Astrocyte (in vitro differentiated cells and primary cell): ENCODE measurements at regions not wholly inside any gene's neighbourhood (a gene's known extent, or its start where the extent isn't known, plus 50 kb on each side); places are given as distances from the start of the nearest gene placed in this dataset.
A peak's percentile ranks its signal among the peaks of the same experiment; 100 is the strongest.

ENCODE experiments used
- DNase-seq: peaks from one replicate; pipeline ENCODE4 v3.0.0-alpha.2; 2010; ENCODE audit warnings: low read depth
- FAIRE-seq: peaks from 2 replicates; lab custom pipeline; 2011; peaks lifted over from hg19 to GRCh38; lab: Jason Lieb, UNC
- H2AFZ ChIP-seq: 2 replicates; pipeline ENCODE4 v1.6.0; 2012; ENCODE audit warnings: low read depth, low read length, inconsistent platforms
- H3K27ac ChIP-seq: 2 replicates; pipeline ENCODE4 v1.5.1; 2011; ENCODE audit warnings: low read depth, low read length, inconsistent platforms
- H3K27me3 ChIP-seq: 2 replicates; pipeline ENCODE4 v1.6.0; 2011; ENCODE audit warnings: low read length, inconsistent platforms; ENCODE audit not compliant: insufficient read depth
- H3K36me3 ChIP-seq: 2 replicates; pipeline ENCODE4 v1.5.1; 2011; ENCODE audit warnings: low read length, inconsistent platforms; ENCODE audit not compliant: insufficient read depth
- H3K4me1 ChIP-seq: 2 replicates; pipeline ENCODE4 v1.5.1; 2011; ENCODE audit warnings: low read length, inconsistent platforms; ENCODE audit not compliant: insufficient read depth
- H3K4me2 ChIP-seq: 2 replicates; pipeline ENCODE4 v1.6.0; 2012; ENCODE audit warnings: low read length, inconsistent platforms
- H3K4me3 ChIP-seq: 2 replicates; pipeline ENCODE4 v1.5.1; 2011; ENCODE audit warnings: low read depth, mild to moderate bottlenecking, low read length, inconsistent platforms; ENCODE audit not compliant: insufficient read depth
- H3K79me2 ChIP-seq: 2 replicates; pipeline ENCODE4 v1.6.0; 2012; ENCODE audit warnings: mild to moderate bottlenecking, low read length, inconsistent platforms; ENCODE audit not compliant: insufficient read depth
- H3K9ac ChIP-seq: 2 replicates; pipeline ENCODE4 v1.6.0; 2012; ENCODE audit warnings: mild to moderate bottlenecking, low read length, inconsistent platforms
- H3K9me3 ChIP-seq: 2 replicates; pipeline ENCODE4 v1.5.1; 2012; ENCODE audit warnings: low read depth, mild to moderate bottlenecking, low read length, inconsistent platforms; ENCODE audit not compliant: insufficient read depth
- H4K20me1 ChIP-seq: 2 replicates; pipeline ENCODE4 v1.6.0; 2012; ENCODE audit warnings: low read length, inconsistent platforms; ENCODE audit not compliant: insufficient read depth
- H3K27ac Mint-ChIP-seq: one replicate; pipeline ENCODE4 v1.8.0; 2021; ENCODE audit warnings: mild to moderate bottlenecking, mixed read lengths; ENCODE audit not compliant: unreplicated experiment
- H3K27me3 Mint-ChIP-seq: one replicate; pipeline ENCODE4 v1.8.0; 2021; ENCODE audit warnings: low read depth, mixed read lengths; ENCODE audit not compliant: unreplicated experiment
- H3K36me3 Mint-ChIP-seq: one replicate; pipeline ENCODE4 v1.8.0; 2021; ENCODE audit warnings: low read depth, mixed read lengths; ENCODE audit not compliant: unreplicated experiment
- H3K4me1 Mint-ChIP-seq: one replicate; pipeline ENCODE4 v1.8.0; 2021; ENCODE audit warnings: low read depth, mixed read lengths; ENCODE audit not compliant: unreplicated experiment
- H3K4me3 Mint-ChIP-seq: one replicate; pipeline ENCODE4 v1.8.0; 2021; ENCODE audit warnings: mild to moderate bottlenecking, moderate library complexity, mixed read lengths; ENCODE audit not compliant: unreplicated experiment
- H3K9me3 Mint-ChIP-seq: one replicate; pipeline ENCODE4 v1.8.0; 2021; ENCODE audit warnings: mild to moderate bottlenecking, mixed read lengths; ENCODE audit not compliant: unreplicated experiment
- CTCF ChIP-seq: IDR thresholded peaks from 2 replicates; pipeline ENCODE4 v1.5.1; 2011; ENCODE audit warnings: low read depth, mild to moderate bottlenecking, inconsistent platforms, low read length, moderate library complexity; ENCODE audit not compliant: insufficient read depth
- EZH2 ChIP-seq: IDR thresholded peaks from 2 replicates; pipeline ENCODE4 v1.6.1; 2012; ENCODE audit warnings: mild to moderate bottlenecking, low read length, inconsistent platforms; ENCODE audit not compliant: insufficient read depth

GRCh38 chr2:149849136-149849535 lies 261.6 kb upstream of the MMADHC start:
- peaks cover 3% of the 10 kb centered on the region for H3K9me3 Mint-ChIP-seq
- no peak overlapping the region for H2AFZ ChIP-seq
- no peaks in the 10 kb centered on the region for H3K27me3 ChIP-seq
- no peaks in the 10 kb centered on the region for H3K27me3 Mint-ChIP-seq
- DNase-seq = no peak
- no peaks in the 10 kb centered on the region for H3K79me2 ChIP-seq
- no peaks in the 10 kb centered on the region for H3K4me1 Mint-ChIP-seq
- no peak for FAIRE-seq
- no peak overlapping the region for H3K4me3 Mint-ChIP-seq
- no peaks in the 10 kb centered on the region for H3K4me1 ChIP-seq
- H3K36me3 ChIP-seq = no peaks in the 10 kb centered on the region
- H3K4me2 ChIP-seq = no peak overlapping the region
- TF ChIP-seq EZH2 (no peak), CTCF (no peak)
- H3K27ac Mint-ChIP-seq = no peak overlapping the region
- H3K4me3 ChIP-seq = no peak overlapping the region
- peaks cover 3% of the 10 kb centered on the region for H3K36me3 Mint-ChIP-seq
- no peaks in the 10 kb centered on the region for H3K9me3 ChIP-seq
- H4K20me1 ChIP-seq = no peaks in the 10 kb centered on the region
- H3K27ac ChIP-seq = no peak overlapping the region
- H3K9ac ChIP-seq = no peak overlapping the region

GRCh38 chr2:149841396-149841795 lies 253.8 kb upstream of the MMADHC start:
- Mint-ChIP-seq H3K36me3 (no peaks in the 10 kb centered on the region), H3K9me3 (peaks cover 10% of the 10 kb centered on the region)

GRCh38 chr2:149832324-149832723 lies 244.7 kb upstream of the MMADHC start:
- no peaks in the 10 kb centered on the region for H3K79me2 ChIP-seq
- H3K4me1 ChIP-seq = no peaks in the 10 kb centered on the region
- no peak overlapping the region for H3K9ac ChIP-seq
- no peaks in the 10 kb centered on the region for H3K36me3 ChIP-seq
- Mint-ChIP-seq H3K36me3 (no peaks in the 10 kb centered on the region), H3K9me3 (peaks cover 13% of the 10 kb centered on the region), H3K4me3 (no peak overlapping the region), H3K4me1 (peaks cover 8% of the 10 kb centered on the region), H3K27me3 (no peaks in the 10 kb centered on the region), H3K27ac (no peak overlapping the region)
- no peak overlapping the region for H3K4me3 ChIP-seq
- no peaks in the 10 kb centered on the region for H3K9me3 ChIP-seq
- TF ChIP-seq CTCF = no peak
- no peak for TF ChIP-seq EZH2
- FAIRE-seq (no peak), DNase-seq (peak; percentile 65)
- H3K4me2 ChIP-seq = no peak overlapping the region
- no peaks in the 10 kb centered on the region for H3K27me3 ChIP-seq
- H2AFZ ChIP-seq = no peak overlapping the region
- no peak overlapping the region for H3K27ac ChIP-seq
- no peaks in the 10 kb centered on the region for H4K20me1 ChIP-seq

More at GRCh38 chr2:149841396-149841795, 253.8 kb upstream of the MMADHC start:
- no peaks in the 10 kb centered on the region for H3K27me3 ChIP-seq
- no peak for DNase-seq
- no peaks in the 10 kb centered on the region for H3K4me1 Mint-ChIP-seq
- H3K4me3 Mint-ChIP-seq = no peak overlapping the region
- TF ChIP-seq CTCF = no peak
- no peak for TF ChIP-seq EZH2
- no peaks in the 10 kb centered on the region for H4K20me1 ChIP-seq
- no peaks in the 10 kb centered on the region for H3K4me1 ChIP-seq
- H3K27ac ChIP-seq = no peak overlapping the region
- H3K36me3 ChIP-seq = no peaks in the 10 kb centered on the region
- no peak overlapping the region for H2AFZ ChIP-seq
- H3K79me2 ChIP-seq = no peaks in the 10 kb centered on the region
- no peak overlapping the region for H3K9ac ChIP-seq
- no peak overlapping the region for H3K4me3 ChIP-seq
- H3K9me3 ChIP-seq = no peaks in the 10 kb centered on the region
- H3K4me2 ChIP-seq = no peak overlapping the region
- H3K27ac Mint-ChIP-seq = no peak overlapping the region
- no peaks in the 10 kb centered on the region for H3K27me3 Mint-ChIP-seq
- no peak for FAIRE-seq
